Kidney glomerular epithelial cell (primary cell): ENCODE measurements at regions not wholly inside any gene's neighbourhood (a gene's known extent, or its start where the extent isn't known, plus 50 kb on each side); places are given as distances from the start of the nearest gene placed in this dataset.
A peak's percentile ranks its signal among the peaks of the same experiment; 100 is the strongest.
"Not testable (repeated sequence)": the region's sequence is repeated elsewhere in the genome, so short reads cannot be mapped to it uniquely, and the experiment has no call there.

Experiments used
- DNase-seq: peaks from one replicate; lab custom pipeline; 2025; lab: John Stamatoyannopoulos, UW

GRCh38 chr2:19100570-19100969 is 257.9 kb downstream of the OSR1 start:
- DNase-seq: no peak

GRCh38 chr2:19099181-19099580 is 259.2 kb downstream of the OSR1 start:
- DNase-seq: no peak

GRCh38 chr2:19098467-19099160 is 259.8 kb downstream of the OSR1 start:
- DNase-seq: no peak

DNA sequence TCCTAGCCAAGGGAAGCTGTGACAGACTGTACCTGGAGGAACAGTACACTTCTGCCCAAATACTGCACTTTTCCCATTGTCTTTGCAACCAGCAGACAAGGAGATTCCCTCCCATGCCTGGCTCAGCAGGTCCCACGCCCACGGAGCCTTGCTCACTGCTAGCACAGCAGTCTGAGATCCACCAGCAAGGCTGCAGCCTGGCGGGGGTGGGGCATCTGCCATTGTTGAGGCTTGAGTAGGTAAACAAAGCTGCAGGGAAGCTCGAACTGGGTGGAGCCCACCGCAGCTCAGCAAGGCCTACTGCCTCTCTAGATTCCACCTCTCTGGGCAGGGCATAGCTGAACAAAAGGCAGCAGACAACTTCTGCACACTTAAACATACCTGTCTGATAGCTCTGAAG is 268.9 kb downstream of the OSR1 start:
- DNase-seq: not testable (repeated sequence)

DNA sequence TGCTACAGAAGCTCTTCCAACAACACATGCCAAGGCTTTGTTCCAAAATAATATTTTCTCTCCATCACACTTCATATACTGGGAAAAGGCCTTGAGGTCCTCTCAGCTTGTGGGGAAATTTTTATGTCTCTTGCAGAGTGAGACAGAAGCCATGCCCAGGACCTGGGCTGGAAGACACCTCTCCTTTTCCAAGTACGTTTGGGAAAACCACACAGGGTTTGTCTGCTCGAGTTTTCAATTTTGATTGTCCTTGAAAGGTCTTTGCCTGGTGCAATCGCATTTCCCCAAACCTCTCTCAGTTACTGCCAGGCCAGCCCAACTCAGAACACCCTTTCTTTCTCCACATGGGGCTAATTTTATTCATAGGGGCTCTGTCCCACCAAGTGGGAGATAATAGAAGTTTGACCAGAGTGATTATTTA is 272.2 kb downstream of the OSR1 start:
- no peak for DNase-seq

DNA sequence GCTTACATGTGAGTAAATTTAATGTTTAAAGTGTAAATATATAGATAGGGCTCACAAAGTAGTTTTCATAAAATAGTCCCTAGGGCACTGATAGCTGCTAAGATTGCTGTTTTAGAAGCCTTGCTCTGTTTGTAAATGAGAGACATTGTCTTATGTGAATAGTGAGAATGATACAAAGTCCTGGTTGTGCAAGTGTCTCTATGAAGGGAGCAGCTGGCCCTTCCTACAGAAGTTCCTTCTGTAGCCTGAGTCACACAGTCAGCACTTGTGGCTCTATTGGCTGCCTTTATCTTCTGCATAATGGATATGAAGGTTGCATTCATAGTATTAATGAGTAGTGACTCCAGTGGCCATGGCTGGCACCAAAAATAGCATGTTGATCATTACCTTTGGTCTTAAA is 279.7 kb downstream of the OSR1 start:
- no peak for DNase-seq

- peak; percentile 80 for DNase-seq
These were observed 284.9 kb downstream of the OSR1 start for GRCh38 chr2:19073522-19073921.

DNA sequence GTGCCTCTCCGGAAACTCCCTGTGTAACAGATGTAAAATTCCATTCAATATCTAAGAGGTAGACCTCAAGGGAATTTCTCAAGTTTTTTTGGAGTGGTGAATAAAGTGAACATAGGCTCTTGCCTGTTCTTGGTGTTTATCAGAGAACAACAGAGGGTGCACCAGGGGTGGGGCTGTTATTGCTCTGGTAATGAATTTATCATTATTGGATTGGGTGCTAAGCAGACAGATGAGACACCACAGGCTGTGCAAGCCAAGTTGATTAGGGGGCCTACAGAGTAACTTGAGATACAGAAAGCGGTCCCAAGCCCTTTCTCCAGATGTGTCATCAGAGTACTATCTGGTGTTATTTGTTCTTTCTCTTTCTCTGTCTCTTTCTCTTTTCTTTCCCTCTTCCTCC is 286.3 kb downstream of the OSR1 start:
- no peak for DNase-seq

DNA sequence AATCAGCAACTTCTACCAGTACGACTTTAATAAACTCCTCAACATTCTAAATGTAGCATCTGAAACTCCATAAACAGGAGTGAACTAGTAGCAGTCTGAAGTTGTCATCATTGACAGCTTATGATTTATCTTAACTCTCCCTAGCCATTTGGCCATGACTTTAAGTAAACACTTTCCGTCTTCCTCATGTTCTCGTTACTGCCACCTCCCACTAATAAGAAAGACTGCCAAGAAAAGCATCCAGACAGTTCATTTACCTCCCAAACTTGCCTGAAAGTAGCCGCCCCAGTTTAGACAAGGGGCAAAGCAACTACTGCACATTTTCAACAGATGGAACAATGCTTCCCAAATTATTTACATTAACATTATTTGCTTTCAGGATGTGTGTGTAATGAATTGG is 287.5 kb downstream of the OSR1 start:
- DNase-seq: peak; percentile 29

DNA sequence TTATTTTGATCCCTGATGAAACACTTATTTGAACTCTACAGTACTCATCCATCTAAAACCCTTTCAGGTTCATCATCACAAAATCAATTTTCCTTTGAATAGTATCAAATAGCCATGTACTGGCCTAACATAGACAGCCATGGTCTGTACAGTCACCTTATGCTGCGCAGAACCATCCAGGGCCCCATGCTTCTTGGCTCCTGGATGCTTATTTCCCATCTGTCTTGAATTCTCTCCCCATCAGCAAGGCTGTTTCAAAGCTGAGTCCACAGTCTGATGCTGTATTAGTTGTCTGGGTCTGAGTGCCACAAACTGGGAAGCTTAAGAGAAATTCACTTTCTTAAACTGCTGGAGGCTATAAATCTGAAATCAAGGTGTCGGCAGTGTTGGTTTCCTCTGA is 290.2 kb downstream of the OSR1 start:
- DNase-seq: no peak

DNA sequence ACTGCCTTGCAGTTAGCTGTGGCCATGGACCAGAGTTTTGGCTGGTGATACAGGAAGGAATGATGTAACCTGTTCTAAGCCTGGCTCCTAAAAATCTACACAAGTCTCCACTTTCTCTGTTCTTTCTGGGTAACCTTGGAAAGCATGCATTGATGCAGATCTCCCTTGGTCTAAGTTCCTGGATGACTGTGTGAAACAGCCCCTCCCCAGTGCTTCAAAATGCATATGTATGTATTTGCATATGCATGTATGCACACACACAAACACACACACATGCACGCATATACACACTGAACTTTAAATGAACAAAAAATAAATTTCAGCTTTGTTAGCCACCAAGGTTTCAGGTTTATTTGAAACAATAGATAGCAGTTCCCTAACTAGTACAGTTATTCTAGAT is 296.1 kb downstream of the OSR1 start:
- no peak for DNase-seq

DNA sequence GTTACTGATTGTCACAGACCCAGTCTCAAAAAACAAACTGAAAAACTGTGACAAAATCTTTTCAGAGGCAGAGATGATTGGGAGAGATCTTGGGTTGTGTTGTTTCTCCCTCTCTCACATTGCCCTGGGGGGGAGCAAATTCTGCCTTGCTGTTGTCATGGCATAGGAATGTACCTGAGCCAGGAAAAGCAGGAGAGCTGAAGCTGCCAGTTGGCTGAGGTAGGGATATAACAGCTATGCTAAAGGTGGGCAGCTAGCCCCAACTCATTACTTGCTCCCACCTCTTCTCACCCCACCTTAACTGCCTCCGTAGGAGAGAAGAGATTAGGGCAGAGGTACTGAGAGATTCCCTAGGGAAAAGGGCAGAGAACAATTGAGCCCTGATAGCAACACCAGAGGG is 299.3 kb downstream of the OSR1 start:
- DNase-seq: peak; percentile 5

GRCh38 chr2:19051203-19051831 is 307.1 kb downstream of the OSR1 start:
- DNase-seq: no peak

DNA sequence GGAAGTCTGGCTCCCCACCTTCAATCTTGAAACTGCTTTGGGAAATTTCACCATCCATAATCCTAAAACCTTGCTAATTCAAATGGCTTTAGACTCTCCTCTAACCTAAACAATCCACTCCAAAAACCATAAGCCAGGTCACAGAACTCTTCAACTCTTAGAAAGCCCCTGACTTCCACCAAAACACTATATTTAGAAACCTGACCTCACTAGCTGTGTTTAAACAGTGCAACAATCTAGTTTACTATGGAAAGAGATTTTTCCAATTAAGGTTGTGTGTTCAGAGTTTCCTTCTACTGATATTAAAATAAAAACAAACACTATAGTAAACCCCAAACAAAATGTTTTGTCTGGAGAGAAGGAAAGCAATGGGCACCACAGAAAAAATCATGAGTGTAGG is 308.1 kb downstream of the OSR1 start:
- no peak for DNase-seq

GRCh38 chr2:19048593-19049266 is 309.7 kb downstream of the OSR1 start:
- DNase-seq: no peak

- peak; percentile 47 for DNase-seq
These were observed 311.2 kb downstream of the OSR1 start for GRCh38 chr2:19046986-19047780.

DNA sequence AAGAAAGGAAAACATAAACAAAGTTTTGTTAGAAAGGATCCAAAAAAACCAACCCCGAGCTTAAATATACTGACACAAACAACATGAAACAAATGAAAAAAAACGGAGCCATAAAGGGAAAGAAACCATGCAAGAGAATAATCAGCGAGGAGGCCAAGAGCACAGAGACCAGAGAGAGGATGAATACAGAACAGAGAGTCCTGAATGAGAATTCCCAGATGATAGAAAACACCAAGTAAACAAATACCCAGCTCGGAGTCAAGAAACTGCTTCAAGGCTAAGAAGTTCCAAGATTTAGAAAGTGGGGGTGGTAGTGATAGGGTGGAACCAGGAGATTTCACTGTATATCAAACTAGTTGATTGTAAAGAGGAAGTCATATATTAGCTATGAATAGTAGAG is 313.3 kb downstream of the OSR1 start:
- no peak for DNase-seq

DNA sequence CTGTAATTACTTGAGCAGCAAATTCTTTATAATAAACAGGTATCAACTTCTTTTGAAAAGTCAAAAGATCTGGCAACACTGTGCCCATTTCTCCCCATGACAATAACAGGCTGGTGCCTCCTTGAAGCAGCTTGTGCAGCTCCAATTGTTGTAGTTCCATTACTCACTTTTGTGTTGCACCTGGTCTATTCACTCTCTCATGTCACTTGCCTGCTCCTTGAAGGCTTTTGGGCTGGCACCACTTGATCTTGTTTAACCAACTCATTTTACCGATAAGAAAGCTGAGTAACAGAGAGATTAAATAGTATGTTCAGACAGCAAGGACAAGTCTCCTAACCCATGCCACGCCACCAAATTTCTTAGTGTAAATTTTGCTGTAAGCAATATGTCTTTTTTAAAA is 314.5 kb downstream of the OSR1 start:
- DNase-seq: no peak

DNA sequence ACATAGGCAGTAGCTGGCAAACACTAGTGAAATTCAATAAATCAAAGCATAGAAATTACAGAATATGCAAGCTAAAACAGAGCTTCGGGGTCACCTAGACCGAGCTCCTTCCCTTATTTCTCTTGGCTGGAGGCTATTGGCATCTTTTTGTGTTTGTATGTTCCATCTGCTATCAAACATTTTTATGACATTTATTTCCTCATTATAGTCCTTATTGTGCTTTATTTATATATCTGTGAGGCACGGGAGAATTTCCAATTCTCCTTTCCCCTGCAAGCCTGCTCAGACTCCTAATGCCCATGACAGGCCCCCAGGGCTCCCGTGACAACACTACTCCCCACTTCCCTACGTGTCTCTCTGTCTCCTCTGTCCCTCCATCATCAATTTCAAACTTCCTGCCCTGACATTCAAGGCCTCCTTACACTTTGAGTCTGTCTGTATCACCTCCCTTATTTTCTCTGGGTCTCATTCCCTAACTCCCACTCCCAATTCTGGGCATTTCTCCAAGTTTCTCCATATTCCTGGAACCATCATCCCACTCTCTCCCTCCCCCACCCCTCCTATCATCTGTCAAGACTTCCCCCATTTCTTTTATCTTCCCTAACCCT is 316.9 kb downstream of the OSR1 start:
- DNase-seq: no peak

DNA sequence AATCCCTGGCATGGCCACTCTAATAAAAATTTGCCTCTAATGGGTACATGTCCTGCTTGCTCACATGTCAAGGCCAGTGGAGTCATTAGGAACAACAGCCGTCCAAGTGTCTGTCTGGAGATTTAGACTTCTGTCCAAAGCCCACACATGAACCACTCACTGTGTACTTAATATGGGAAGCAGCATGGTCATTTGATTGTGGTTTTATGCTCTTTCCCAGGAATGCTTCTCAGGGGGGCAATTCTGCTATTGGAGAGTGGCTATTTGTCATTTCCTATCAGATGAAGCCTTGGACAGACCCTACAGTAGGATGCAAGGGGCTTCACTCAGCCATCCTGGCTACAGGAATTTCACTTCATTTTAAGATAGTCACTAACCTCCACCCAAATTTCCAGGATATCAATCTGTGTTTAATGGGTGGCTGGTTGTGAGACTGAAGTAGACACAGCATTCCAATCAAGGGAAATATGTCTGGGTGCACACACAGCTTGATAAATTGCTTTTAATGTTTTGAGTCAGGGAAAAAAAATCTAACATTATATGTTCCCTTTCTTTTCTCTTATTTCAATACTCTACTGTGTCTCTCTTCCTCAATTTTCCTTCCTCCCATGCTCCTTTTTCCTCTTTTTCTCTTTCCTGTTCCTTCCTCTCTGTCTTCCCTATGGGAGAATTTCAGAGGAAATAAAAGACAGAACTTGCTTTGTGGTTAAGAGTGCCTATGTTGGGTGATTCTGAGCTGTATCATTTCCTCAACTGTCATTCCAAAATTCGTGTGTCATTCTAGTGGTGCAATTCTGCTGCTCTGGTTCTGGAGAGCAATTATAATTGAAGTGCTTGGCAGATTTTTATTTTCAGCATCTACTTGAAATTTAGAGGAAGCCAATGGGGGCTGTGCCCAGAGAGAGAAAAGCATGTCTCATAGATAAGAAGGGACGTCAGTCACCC is 320.1 kb downstream of the OSR1 start:
- DNase-seq: peak; percentile 82

DNA sequence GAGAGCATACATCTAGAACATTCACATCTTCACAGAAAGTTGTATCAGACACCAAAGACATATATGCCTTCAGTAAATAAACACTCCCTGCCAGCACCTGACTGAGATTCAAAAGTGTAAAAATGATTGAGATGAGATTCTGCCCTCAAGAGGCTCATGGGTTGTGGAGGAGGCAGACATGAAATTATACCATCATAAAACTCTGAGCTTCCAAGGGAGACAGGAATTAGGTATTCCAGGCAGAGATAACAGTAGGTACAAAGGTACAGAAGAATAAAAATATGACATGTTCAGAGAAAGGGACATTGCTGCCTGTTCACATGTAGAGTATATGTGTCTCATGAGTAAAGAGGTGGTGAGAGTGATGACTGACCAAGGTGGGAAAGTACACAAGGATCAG is 322.3 kb downstream of the OSR1 start:
- DNase-seq: no peak
